ENCODE measurements at regions not wholly inside any gene's neighbourhood (a gene's known extent, or its start where the extent isn't known, plus 50 kb on each side); places are given as distances from the start of the nearest gene placed in this dataset.

DNA sequence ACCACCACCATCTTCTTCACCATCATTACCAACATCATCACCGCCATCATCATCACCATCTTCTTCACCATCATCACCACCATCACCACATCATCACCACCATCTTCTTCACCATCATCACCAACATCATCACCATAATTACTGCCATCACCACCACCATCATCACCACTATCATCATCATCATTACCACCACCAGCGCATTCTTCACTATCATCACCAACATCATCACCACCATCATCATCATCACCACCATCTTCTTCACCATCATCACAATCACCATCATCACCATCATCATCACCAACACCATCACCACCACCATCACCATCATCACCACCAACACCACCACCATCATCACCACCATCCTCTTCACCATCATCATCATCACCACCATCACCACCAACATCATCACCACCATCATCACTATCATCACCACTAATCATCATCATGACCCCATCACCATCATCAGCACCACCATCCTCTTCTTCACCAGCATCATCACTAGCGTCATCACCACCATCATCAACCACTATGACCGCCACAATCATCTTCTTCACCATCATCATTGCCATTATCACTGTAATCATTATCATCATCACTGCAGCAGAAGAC lies 303.8 kb downstream of the CTTN start:
- H3K9me3 ChIP-seq (ENCODE audit: control insufficient read depth, low read length, poor library complexity, severe bottlenecking), result no peaks in the 10 kb centered on the region
- no peak overlapping the region for H3K4me3 Mint-ChIP-seq
- H3K36me3 Mint-ChIP-seq (ENCODE audit: low read depth), result no peaks in the 10 kb centered on the region
- no peak for ATAC-seq
- no peaks in the 10 kb centered on the region for H3K27me3 Mint-ChIP-seq
- no peak overlapping the region for H3K27ac Mint-ChIP-seq
- no peaks in the 10 kb centered on the region for H3K4me1 Mint-ChIP-seq
- no peak for DNase-seq

GRCh38 chr11:70703141-70704064 lies 305.1 kb downstream of the CTTN start:
- no peak overlapping the region for H3K4me3 Mint-ChIP-seq
- H3K36me3 Mint-ChIP-seq (ENCODE audit: low read depth), result no peaks in the 10 kb centered on the region
- peaks cover 2% of the 10 kb centered on the region for H3K27me3 Mint-ChIP-seq
- no peak for ATAC-seq
- no peaks in the 10 kb centered on the region for H3K4me1 Mint-ChIP-seq
- H3K27ac Mint-ChIP-seq, result no peak overlapping the region
- H3K9me3 ChIP-seq (ENCODE audit: control insufficient read depth, low read length, poor library complexity, severe bottlenecking), result no peaks in the 10 kb centered on the region
- no peak for DNase-seq

DNA sequence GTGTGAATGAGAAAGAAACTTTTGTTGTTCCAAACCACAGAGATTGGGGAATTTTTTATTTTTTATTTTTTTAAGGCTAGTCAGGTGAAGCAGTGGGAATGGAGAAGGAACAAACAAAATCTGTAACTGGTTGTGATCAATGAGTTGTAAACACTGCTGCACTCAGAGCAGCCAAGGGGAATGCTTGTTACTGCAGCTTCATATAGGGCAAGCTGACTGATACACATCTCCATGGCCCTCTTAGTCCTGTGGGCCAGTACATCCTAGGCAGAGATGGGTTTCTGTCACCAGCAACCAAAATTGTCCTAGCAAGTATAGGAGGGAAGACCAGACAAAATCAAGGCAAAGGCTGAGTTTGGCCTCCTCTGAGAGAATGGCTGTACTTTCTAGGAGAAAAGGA lies 306.8 kb downstream of the CTTN start:
- Mint-ChIP-seq H3K4me1 (no peaks in the 10 kb centered on the region), H3K27me3 (peaks cover 12% of the 10 kb centered on the region), H3K4me3 (no peak overlapping the region), H3K36me3 (ENCODE audit: low read depth) (no peaks in the 10 kb centered on the region), H3K27ac (no peak overlapping the region)
- DNase-seq (no peak), ATAC-seq (no peak)
- no peaks in the 10 kb centered on the region for H3K9me3 ChIP-seq (ENCODE audit: control insufficient read depth, low read length, poor library complexity, severe bottlenecking)

GRCh38 chr11:70705930-70706329 lies 307.6 kb downstream of the CTTN start:
- H3K9me3 ChIP-seq (ENCODE audit: control insufficient read depth, low read length, poor library complexity, severe bottlenecking), result no peaks in the 10 kb centered on the region
- Mint-ChIP-seq H3K27ac (no peak overlapping the region), H3K4me3 (no peak overlapping the region), H3K27me3 (peaks cover 20% of the 10 kb centered on the region), H3K4me1 (peaks cover 2% of the 10 kb centered on the region), H3K36me3 (ENCODE audit: low read depth) (no peaks in the 10 kb centered on the region)
- DNase-seq, result no peak
- no peak for ATAC-seq

- peaks cover 37% of the 10 kb centered on the region for H3K27me3 Mint-ChIP-seq
- ATAC-seq (no peak), DNase-seq (no peak)
- no peaks in the 10 kb centered on the region for H3K36me3 Mint-ChIP-seq (ENCODE audit: low read depth)
- no peak overlapping the region for H3K27ac Mint-ChIP-seq
- no peaks in the 10 kb centered on the region for H3K9me3 ChIP-seq (ENCODE audit: control insufficient read depth, low read length, poor library complexity, severe bottlenecking)
- no peak overlapping the region for H3K4me3 Mint-ChIP-seq
- peaks cover 2% of the 10 kb centered on the region for H3K4me1 Mint-ChIP-seq
Measured at GRCh38 chr11:70707821-70708220, 309.5 kb downstream of the CTTN start.

DNA sequence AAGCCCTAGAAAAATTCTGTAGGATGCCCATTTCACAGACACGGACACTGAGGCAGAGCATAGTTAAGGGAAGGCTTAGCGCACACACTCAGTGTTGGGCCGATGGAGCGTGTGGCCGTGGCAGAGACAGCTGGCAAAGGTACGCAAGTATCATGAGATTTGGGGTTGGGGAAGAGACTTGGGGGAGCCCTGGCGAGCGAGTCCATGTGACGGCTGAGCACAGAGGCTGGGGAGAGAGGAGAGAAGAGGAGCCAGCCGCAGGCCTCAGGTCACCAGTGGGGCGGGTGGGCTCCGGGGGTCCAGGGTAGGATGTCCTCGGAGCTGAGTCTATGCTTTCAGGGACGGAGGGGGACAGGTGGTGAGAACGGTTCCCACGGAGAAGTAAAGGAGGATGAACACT lies 311.3 kb downstream of the CTTN start:
- Mint-ChIP-seq H3K27ac (no peak overlapping the region), H3K36me3 (ENCODE audit: low read depth) (no peaks in the 10 kb centered on the region), H3K27me3 (peaks cover 54% of the 10 kb centered on the region), H3K4me3 (no peak overlapping the region), H3K4me1 (peaks cover 3% of the 10 kb centered on the region)
- DNase-seq (no peak), ATAC-seq (no peak)
- H3K9me3 ChIP-seq (ENCODE audit: control insufficient read depth, low read length, poor library complexity, severe bottlenecking), result no peaks in the 10 kb centered on the region

- no peaks in the 10 kb centered on the region for H3K36me3 Mint-ChIP-seq (ENCODE audit: low read depth)
- no peak overlapping the region for H3K4me3 Mint-ChIP-seq
- ATAC-seq (no peak), DNase-seq (no peak)
- no peaks in the 10 kb centered on the region for H3K9me3 ChIP-seq (ENCODE audit: control insufficient read depth, low read length, poor library complexity, severe bottlenecking)
- H3K27me3 Mint-ChIP-seq, result peaks cover 57% of the 10 kb centered on the region
- H3K27ac Mint-ChIP-seq, result no peak overlapping the region
- peaks cover 4% of the 10 kb centered on the region for H3K4me1 Mint-ChIP-seq
Measured at GRCh38 chr11:70710192-70710591, 311.9 kb downstream of the CTTN start.

DNA sequence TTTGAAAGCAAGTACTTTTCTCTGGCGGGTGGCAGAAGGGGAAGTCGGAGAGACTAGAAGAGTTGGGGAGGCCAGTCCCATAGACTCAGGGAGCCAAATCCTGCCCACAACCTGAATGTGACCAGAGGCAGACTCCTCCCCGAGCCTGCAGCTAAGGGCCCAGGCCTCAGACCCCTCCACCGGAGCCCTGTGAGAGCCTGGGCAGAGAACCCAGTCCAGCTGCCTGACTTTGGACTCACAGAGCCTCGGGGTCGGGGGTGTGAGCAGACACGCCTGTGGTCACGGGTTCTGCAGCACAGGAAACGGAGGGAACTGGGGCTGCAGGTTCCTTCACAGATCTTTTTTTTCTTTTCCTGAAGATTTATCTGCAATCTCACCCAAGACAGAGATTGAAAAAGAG lies 312.3 kb downstream of the CTTN start:
- no peaks in the 10 kb centered on the region for H3K9me3 ChIP-seq (ENCODE audit: control insufficient read depth, low read length, poor library complexity, severe bottlenecking)

DNA sequence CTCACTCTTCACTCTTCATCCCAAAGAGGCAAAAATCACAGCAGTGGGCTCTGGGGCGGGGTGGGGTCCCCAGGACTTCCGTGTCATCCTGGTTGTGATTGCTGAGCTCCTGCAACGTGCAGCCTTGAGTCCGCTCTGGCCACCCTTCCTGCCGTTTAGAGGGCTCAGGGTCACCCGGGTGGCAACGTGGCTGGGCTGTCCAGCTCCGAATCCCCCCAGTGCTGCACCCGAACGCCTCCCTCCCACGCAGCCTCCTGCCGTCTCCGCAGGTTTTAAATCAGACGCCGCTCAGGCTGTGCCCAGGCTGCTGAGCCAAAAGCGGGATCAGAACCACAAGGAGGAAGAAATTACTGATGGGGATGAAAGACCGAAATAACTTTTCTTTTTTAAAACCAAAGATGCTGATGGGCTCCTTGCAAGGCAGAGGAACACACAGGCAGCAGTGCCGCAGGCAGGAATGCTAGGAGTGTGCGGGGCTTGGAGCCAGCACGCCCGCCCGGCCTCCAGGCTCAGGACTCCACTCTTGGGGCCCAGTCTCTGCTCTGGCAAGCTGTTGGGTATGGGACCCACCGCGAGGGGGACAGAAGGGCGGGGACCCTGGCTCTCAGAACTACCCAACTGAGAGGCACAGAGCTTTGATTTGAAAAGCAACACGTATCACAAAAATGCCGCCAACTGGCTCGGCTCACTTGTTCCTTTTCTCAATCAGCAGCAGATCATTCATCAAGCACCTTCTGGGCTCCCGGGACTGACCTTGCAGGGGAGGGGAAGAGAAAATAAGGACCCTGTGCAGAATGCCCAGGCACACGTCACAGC lies 313.0 kb downstream of the CTTN start:
- H3K4me3 Mint-ChIP-seq, result no peak overlapping the region
- no peak for DNase-seq
- H3K4me1 Mint-ChIP-seq, result peaks cover 4% of the 10 kb centered on the region
- ATAC-seq, result no peak
- no peaks in the 10 kb centered on the region for H3K9me3 ChIP-seq (ENCODE audit: control insufficient read depth, low read length, poor library complexity, severe bottlenecking)
- H3K27ac Mint-ChIP-seq, result no peak overlapping the region
- H3K36me3 Mint-ChIP-seq (ENCODE audit: low read depth), result no peaks in the 10 kb centered on the region
- H3K27me3 Mint-ChIP-seq, result peaks cover 57% of the 10 kb centered on the region

More for the DNA sequence above, 312.3 kb downstream of the CTTN start:
- Mint-ChIP-seq H3K4me3 (no peak overlapping the region), H3K36me3 (ENCODE audit: low read depth) (no peaks in the 10 kb centered on the region), H3K27ac (no peak overlapping the region), H3K27me3 (peaks cover 57% of the 10 kb centered on the region), H3K4me1 (peaks cover 4% of the 10 kb centered on the region)
- ATAC-seq, result no peak
- no peak for DNase-seq

GRCh38 chr11:70711911-70712185 lies 313.5 kb downstream of the CTTN start:
- Mint-ChIP-seq H3K4me3 (no peak overlapping the region), H3K36me3 (ENCODE audit: low read depth) (no peaks in the 10 kb centered on the region), H3K27ac (no peak overlapping the region), H3K4me1 (peaks cover 4% of the 10 kb centered on the region), H3K27me3 (peaks cover 57% of the 10 kb centered on the region)
- H3K9me3 ChIP-seq (ENCODE audit: control insufficient read depth, low read length, poor library complexity, severe bottlenecking), result no peaks in the 10 kb centered on the region
- no peak for ATAC-seq
- DNase-seq, result no peak

GRCh38 chr11:70712471-70712870 lies 314.1 kb downstream of the CTTN start:
- Mint-ChIP-seq H3K4me3 (no peak overlapping the region), H3K36me3 (ENCODE audit: low read depth) (no peaks in the 10 kb centered on the region)
- no peak for DNase-seq

GRCh38 chr11:70713086-70713835 lies 314.9 kb downstream of the CTTN start:
- ATAC-seq, result no peak
- no peaks in the 10 kb centered on the region for H3K9me3 ChIP-seq (ENCODE audit: control insufficient read depth, low read length, poor library complexity, severe bottlenecking)
- Mint-ChIP-seq H3K27me3 (peaks cover 67% of the 10 kb centered on the region), H3K4me1 (peaks cover 4% of the 10 kb centered on the region), H3K27ac (no peak overlapping the region), H3K4me3 (no peak overlapping the region), H3K36me3 (ENCODE audit: low read depth) (no peaks in the 10 kb centered on the region)
- DNase-seq, result no peak

More at GRCh38 chr11:70712471-70712870, 314.1 kb downstream of the CTTN start:
- H3K27ac Mint-ChIP-seq, result no peak overlapping the region
- peaks cover 64% of the 10 kb centered on the region for H3K27me3 Mint-ChIP-seq
- ATAC-seq, result no peak
- H3K9me3 ChIP-seq (ENCODE audit: control insufficient read depth, low read length, poor library complexity, severe bottlenecking), result no peaks in the 10 kb centered on the region
- H3K4me1 Mint-ChIP-seq, result peaks cover 4% of the 10 kb centered on the region

Measured in T-helper 17 cell (primary cell).